Fibroblast of skin of abdomen (primary cell): ENCODE measurements at regions not wholly inside any gene's neighbourhood (a gene's known extent, or its start where the extent isn't known, plus 50 kb on each side); places are given as distances from the start of the nearest gene placed in this dataset.

ENCODE experiments used
- DNase-seq: peaks from one replicate; pipeline ENCODE4 v3.0.0-alpha.2; 2013

DNA sequence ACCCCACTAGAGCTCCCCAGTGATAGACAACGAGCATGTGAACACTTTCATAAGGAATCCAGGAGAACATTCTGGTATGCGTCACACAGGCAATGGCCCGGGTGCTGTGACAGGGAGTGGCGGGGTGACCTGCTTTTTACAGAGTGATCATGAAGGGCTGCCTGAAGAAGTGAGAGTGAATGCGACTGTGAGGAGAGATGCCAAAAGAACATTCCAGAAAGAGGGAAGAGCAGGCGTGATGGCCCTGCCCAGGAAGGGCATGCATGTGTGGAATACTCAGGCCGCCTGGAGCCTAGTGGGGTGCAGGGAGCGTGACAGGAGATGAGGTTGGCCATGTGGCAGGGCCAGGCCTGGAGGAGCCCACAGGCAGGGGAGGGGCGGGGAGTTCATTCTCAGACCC is 53.8 kb downstream of the FZD10 start:
- DNase-seq = no peak

DNA sequence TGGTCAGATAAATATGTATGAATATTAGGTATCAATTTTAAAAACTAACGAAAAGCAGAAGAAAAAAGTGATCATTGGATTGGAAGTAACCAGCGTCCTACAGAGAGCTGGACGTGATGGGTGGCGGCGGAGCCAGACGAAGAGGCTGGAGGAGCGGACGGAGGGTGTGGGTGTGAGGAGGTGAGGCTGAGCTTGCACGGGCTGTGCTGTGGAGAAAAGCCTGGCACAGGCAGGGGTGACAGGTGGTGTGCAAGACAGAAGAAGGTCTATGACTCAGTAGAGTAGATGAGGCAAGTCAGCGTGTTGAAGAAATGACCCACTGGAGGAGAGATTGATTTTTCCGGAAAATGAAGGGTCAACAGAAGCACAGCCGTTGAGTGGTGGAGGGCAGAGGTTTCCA is 56.4 kb downstream of the FZD10 start:
- no peak for DNase-seq

DNA sequence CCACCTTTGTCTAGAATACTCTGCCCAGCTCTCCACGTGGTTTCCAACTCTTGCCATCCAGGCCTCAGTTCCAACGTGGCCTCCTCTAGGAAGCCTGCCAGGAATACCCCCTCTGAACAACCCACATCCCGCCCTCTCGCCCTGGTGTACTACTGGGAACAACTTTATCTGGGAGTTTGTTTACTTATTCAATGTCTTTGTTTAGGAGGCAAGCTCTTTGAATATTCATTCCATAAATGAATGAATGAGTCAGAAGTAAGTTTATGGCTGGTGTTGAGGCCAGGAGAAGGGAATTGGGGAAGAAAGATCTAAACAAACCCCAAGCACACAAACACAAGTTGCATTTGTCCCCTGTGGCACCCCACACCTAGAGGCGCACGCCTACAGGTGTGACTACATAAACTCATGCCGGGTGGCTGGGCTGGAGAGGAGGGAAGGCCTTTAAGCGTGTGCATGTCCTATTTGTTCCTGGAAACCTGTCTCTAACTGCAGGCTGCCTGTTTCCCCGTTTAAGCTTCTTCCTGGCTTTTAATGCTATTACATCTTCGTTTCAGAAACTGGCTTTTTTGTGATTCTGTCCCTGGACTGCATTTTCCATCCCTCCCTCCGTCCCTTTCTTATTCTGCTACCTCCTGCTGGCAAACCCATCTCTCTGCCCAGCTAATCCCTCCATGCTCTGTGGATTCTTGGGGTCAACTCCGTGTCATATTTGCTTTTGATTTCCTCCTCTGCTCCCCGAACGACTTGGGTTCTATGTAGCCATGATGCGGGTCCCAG is 57.9 kb downstream of the FZD10 start:
- DNase-seq = no peak

DNA sequence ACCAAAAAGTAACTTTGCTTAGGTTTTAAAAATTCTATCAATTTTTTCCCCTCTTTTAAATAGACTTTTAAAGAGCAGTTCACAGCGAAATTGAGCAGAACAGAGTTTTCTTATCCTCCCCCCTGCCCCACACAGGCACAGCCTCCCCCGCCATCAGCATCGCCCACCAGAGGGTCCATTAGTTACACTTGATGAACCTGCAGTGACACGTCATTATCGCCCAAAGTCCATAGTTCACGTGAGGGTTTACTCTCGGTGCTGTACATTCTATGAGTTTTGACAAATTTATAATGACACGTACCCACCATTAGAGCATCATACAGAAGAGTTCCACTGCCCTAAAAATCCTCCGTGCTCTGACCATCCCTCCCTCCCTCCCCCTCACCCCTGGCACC is 58.4 kb downstream of the FZD10 start:
- DNase-seq = no peak

DNA sequence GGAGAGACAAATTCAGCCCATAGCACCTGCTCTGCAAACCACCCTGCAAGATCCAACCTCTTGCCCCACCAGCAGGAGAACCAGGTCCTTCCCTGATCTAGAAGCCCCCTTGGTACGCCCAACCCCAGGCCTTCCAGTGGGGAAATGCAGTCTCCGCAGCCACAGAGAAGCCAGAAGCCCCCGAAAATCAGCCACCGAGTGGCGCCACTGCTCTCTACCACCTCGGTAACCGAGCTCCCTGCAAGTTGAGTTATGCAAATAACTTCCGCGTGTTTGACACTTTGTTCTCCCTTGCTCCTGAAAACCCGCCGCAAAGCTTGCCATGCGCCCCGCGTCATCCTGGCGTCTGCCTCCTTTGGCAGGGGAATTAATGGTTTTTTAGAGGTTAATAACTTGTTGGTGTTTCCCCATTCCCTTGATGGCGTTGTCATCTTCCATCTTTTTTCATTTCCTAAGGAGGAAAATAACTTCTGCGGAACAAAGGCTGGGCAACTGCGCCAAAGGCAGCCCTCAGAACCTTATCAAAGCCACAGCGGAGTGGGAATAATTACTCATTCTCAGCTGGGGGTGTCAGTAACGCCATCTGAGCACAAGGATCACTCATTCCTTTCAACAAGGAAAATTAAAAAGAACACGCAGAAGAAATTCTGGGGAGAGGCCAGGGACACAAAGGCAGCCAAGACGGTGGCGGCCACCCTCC is 60.4 kb downstream of the FZD10 start:
- no peak for DNase-seq

DNA sequence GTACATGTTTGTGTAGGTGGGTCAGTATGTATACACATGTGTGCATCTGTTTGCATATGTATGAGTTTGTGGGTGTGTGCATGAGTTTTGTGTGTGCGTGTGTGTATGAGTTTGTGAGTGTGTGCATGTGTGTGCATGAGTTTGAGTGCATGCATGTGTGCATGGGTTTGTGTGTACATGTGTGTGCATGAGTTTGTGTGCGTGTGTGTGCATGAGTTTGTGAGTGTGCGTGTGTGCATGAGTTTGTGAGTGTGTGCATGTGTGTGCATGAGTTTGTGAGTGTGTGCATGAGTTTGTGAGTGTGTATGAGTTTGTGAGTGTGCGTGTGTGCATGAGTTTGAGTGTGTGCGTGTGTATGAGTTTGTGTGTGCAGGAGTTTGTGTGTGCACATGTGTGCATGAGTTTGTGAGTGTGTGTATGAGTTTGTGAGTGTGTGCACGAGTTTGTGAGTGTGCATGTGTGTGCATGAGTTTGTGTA is 61.5 kb downstream of the FZD10 start:
- DNase-seq = no peak

DNA sequence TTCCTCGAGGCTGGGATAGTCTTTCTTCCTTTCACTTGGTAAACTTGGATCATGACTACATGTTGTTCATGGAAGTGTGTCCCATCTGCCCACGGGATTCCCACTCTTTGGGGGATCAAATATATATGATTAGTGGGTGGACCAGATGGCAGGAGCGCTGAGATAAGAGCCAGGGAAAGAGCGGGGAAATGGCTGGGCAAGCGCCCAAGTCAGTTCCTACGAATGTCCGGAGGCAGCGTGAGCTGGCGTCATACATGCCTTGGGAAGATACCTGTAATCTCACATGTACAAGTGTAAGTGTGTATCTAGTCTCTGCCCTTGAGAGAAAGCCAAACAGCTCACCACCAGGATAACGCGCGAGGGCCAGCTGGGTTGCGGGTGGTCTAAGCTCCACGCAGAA is 62.3 kb downstream of the FZD10 start:
- no peak for DNase-seq

DNA sequence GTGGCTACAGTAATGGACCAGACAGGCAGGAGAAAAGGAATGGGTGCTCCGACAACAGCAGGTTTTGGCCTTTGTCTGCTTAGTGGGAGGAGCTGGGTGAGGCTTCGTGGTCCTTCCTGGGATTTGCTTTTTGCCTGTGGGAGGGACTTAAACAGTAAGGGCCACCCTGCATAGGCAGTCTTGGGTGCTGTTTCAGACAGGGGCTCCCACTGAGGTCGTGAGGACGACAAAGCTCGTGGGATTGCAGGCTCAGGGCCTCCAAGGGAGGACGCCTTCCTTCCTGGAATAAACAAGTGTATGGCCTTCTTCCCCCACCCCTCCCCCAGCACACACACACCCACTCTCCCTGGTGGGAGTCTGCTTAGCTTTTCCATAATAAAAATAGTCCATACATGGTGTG is 63.1 kb downstream of the FZD10 start:
- DNase-seq = no peak

DNA sequence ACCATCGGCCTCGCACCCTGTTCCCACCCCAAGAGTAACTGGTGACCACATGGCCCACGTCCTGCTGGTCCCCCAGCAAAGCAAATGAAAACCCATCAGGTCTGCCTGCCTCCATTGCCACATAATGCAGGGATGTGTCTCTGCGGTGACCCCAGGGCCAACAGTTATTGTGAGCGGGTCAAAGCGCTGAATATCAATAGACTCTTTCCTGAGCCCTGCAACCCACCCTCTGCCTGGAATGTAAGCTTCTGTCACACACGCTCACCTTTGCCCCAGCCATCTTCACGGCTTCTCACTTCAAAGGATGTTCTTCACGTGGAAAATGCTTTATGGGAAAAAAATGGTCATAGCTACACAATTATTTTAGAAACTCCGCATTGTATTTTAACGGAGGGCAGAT is 63.9 kb downstream of the FZD10 start:
- no peak for DNase-seq

DNA sequence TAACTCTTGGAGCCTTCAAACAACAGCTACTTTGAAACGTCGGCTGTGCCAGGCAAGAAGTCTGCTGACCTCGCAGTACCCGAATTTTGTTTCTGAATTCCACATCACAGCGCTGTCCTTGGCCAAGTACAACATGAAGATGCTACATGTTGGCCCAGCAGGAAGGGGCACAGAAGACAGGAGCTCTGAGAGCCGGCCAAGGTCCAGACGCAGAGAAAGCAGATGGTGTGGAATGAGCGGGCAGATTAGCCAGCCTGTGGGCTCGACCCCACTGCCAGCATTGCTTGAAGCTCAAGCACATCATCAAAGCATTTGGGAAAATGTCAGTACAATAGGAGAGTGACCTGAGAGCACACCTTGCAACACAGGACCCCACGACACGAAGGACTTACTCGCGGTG is 64.5 kb downstream of the FZD10 start:
- DNase-seq = no peak

DNA sequence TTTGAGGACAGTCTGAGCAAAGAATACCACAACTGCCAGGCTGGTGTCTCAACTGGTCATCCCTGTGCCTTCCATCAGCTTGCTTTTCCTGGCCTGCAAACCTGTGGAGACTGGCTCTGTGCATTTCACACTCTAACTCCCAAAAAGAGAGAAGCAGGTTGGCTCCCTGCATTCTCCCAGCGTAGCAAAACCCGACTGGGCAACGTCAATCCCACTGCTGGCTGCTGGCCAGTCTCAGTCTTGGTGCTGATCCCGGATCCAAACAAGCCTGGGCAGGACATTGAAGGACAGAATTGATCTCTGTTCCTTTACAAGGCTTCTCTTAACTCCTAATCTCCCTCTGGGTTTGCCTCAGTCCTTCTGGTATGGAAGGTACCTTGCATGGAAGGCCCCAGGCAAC is 65.4 kb downstream of the FZD10 start:
- no peak for DNase-seq

DNA sequence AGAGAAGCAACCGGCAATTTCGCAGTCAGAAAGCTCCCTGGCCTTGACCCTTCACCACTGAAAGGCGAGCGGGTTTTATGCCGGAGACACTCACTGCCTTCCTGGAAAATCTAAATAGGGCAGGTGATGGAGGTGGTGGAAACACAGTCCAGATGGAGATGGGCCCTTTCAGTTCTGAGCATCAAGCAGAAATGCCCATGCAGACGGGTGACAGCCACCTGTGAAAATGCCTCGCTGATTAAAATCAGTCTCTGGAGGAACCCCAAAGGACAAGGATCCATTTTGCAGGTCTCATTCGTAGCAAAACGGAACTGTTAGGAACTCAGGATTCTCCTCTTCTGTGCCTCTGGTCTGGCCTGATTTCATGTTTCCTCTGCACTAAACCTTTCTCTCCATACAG is 74.2 kb downstream of the FZD10 start:
- no peak for DNase-seq

DNA sequence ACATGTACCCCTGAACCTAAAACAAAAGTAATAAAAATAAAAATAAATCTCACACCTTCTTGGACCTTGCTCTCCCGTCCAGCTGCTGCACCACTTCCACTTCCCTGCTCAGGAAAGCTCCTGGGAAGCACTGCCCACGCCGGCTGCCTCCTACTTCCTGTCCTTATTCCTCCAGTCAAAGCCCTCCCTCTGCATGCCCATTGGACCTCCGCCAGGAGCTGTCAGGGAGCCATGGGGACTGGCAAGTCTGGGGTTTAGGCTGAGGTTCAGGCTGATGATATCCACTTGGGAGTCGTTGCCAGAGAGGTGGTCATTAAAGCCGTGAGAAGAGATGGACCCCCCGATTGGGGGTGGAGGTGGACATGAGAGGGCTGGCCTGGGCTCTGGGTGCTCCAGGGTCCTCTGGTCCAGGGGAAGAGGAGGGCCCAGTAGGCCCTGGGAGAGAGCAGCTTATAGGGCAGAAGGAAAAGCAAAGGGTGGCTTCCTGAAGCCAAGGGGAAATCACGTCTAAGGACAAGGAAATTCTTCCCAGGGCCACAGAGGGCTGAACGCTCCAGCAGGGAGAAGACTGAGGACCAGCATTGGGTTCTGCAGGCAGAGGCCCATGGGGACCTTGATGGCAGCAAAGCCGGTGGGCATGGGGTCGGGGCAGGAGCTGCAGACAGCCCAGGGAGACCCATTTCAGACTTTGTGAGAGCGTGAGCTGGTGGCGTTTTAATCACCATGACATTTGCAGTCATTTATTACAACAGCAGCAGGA is 78.7 kb downstream of the FZD10 start:
- DNase-seq = no peak

DNA sequence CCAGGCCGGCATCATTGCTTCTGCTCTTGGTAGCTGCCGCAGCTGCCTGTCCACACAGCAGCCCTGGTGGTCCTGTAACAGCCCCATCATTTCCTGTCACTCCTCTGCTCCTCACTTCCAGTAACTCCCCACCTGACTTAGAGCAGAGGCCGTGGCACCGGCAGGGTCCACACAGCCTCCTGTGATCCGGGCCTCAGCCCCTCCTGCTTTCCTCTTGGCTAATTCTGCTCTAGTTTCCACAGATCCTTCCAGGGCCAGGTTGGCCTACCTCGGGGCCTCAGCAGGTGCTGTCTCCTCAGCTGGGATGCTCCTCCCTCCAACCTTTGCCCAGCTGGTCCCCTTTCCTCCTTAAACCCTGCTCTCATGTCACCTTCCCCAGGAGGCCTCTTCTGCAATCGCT is 80.2 kb downstream of the FZD10 start:
- DNase-seq = no peak

DNA sequence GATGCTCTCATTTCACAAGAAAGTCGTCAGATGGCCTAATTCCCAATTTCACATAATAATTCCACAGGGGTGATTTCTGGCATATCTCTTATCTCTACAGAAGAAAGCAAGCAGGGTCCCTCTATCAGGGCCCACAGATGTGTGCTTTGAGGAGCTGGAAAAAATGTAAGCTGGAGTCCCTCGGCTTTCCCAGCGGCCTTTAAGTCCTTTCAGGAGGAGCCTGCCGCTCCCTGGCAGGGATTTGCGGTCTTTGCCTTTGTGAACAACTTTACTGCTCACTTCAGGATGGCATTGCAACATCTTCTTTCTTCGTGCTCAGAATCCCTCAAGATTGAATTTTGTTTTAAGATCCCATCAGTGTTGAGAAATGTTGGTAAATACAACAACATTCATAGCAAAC is 83.0 kb downstream of the FZD10 start:
- DNase-seq = no peak

DNA sequence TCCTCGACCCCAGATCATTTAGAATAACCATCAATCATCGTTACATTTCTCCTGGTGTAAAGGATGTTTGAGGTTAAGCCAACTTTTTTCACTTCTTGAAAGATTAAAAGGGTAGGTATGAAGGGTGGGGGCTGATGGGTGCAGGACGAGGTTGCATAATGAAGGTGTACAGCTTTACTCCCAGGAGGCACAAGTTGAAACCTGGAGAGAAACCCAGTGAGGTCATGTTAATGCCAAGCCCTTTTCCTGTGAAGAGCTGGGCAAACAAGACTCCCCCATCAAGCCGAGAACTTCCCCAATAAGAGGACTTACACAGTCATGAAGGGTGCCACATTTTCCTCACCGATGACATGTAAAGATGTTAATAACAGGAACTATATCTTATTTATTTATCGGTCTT is 84.3 kb downstream of the FZD10 start:
- no peak for DNase-seq

DNA sequence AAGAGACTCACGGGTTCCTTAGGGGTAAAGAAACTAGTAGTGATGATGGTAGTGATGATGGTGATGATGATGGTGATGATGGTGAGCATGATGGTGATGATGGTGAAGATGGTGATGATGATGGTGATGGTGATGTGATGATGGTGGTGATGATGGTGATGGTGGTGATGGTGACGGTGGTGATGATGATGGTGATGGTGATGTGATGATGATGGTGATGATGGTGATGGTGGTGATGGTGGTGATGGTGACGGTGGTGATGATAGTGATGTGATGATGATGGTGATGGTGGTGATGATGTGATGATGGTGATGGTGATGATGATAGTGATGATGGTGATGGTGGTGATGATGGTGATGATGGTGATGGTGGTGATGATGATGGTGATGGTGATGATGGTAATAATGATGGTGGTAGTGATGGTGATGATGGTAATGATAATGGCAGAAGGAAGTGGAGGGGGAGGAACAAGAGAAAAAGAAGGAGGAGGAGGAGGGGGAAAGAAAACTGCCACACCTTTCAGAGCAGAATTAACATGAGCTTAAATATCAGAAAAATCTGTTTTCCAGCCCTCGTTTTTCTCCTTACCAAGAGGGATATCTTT is 85.5 kb downstream of the FZD10 start:
- no peak for DNase-seq

DNA sequence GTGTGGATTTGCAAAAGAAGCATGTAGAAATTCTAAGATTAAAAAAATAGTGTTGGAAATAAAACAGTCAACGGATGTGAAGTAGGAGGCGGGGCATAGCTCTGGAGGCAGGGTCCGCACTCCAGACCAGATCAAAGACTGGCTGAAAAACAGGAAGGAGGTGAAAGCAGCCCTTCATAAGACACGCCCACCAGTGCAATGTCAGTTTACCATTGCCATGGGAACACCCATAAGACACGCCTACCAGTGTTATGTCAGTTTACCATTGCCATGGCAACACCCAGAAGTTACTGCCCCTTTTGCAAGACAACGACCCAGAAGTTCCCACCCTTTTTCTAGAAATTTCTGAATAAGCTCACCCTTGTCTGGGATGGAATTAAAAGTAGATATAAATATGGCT is 87.1 kb downstream of the FZD10 start:
- no peak for DNase-seq

DNA sequence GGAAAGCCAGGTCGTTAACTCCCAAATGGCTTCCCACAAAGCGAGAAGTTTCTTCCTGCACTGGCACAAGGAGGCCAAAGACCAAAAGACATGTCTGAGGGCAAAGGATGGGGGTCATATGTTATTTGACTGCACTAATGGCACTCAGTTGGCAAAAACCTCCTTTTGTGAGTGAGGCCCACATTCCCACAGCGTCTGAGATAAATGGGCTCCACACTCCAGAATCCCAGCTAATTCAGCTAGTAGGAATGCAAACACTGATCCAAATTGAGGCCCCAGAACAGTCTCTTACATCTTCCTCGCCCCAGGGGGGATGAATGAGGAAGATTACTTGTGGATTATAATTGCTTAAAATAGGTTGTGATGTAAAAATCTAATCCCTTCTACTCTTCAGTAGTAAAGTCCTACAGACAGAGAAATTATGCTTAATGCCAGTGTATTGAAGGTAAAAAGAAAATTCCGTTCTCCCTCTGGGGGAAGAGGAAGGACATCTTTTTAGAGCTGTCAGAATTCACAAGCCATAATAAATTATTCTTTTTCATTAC is 86.4 kb upstream of the PIWIL1 start:
- DNase-seq = no peak

DNA sequence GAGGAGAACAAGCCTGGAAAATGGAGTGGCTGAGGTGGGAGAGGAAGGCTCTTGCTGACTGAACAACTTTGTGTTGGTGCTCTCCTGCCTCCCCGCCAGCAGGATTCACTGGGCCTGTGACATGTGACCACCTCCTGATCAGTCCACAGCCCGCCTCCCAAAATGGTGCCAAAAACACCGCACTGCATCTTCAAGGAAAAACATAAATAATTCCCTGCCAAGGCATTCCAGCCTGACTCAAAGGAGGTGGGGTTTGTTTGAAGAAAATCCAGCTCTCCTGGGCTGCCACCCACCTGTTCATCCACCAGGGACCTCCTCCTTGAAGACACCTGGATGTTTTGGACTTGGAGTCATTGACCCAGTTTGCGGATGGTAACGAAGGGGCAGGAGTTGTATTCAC is 83.8 kb upstream of the PIWIL1 start:
- DNase-seq = no peak

DNA sequence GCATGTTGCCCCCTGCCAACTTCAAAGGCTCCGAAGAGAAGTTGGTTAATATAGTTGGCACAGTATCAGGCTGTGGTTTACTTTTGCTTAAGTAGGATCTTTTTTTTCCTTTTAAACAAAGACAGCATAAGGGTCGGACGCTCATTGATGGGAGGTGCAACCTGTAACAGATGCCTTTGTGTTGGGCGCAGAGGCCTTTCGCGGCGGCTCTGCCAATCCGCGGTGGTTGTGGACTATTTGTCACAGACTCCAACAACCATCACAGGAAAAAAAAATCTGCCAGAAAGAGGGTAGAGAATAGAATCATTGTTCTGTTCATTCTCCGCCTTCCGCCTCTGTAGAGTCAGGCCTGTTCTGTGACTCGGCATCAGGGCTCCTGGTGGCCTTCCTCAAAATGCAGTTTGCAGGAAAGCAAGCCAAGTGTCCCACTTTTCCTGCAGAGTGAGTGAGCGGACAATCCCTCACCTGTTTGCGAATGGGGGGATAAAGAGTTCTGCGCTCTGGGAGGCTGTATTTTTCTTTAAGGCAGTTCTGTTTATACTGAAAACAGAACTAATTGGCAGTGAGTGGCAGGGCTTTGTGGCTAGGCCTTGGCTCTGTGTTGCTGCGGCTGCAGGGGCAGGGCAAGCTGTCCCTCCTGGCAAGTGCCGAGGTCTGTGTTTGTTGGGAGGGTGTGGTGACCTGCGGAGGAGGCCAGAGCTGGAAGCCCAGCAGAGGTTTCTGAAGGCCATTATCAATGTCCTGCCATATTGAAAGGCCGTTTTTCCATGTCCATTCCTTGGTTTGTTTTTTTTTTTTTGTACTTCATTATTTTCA is 83.0 kb upstream of the PIWIL1 start:
- DNase-seq = no peak

DNA sequence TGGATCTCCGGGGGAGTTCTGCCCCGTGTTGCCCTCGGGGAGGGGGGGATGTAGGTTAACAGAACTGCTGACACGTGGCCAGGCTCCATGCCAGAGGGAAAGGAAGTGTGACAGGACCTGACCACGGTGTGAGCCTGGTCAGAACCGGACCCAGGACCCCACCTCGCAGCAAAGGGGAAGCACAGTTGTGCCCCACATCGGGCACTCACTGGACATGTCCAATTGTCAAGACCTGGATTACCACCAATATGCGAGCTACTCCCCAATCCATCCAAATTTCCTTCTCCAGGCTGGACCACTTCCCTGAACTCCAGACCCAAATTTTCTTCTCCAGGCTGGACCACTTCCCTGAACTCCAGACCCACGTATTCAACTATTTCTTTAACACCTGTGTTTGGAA is 78.8 kb upstream of the PIWIL1 start:
- DNase-seq = no peak
